ENCODE measurements at regions not wholly inside any gene's neighbourhood (a gene's known extent, or its start where the extent isn't known, plus 50 kb on each side); places are given as distances from the start of the nearest gene placed in this dataset.

DNA sequence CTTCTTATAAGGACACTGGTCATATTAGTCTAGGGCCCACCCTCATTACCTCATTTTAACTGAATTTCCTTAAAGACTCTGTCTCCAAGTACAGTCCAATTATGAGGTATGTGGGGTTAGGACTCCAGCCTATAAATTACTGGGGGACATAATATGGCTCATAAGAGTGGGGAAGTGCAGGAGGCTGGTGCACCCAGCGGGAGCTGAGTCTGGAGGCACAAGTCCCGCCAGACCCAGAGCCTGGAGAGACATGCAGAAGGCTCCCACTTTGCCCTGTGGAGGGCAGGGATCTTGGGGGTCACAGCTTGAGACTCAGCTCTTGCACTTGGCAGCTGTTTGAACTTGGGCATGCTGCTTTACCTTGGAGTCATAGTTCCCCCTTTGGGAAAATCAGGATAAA, 250.4 kb downstream of the RHOU start:
- Histone ChIP-seq H3K36me3 (ENCODE audit: insufficient read depth) (no peaks in the 10 kb centered on the region), H2AFZ (no peak overlapping the region), H3K79me2 (replicated peaks; ENCODE audit: insufficient read depth) (no peaks in the 10 kb centered on the region), H3K4me3 (no peak overlapping the region), H3K9me2 (ENCODE audit: insufficient read depth) (peaks cover 7% of the 10 kb centered on the region; the same call in 1 of the 2 replicates), H3K4me1 (ENCODE audit: insufficient read depth) (no peaks in the 10 kb centered on the region), H3K4me2 (no peak overlapping the region), H3K27me3 (ENCODE audit: insufficient read depth) (no peaks in the 10 kb centered on the region), H4K20me1 (replicated peaks; ENCODE audit: insufficient read depth) (no peaks in the 10 kb centered on the region), H3K27ac (ENCODE audit: low read depth) (no peak overlapping the region), H3F3A (replicated peaks; ENCODE audit: low read depth) (no peaks in the 10 kb centered on the region)
- TF ChIP-seq NANOG (IDR thresholded peaks at IDR 0.05; ENCODE audit: borderline replicate concordance), result no peak
- no peak overlapping the region for H3K27ac Mint-ChIP-seq
- peaks cover 30% of the 10 kb centered on the region for H3K4me1 Mint-ChIP-seq
- DNase-seq (ENCODE audit: low spot score) (no peak), ATAC-seq (no peak)
- no peaks in the 10 kb centered on the region for H3K9me3 Mint-ChIP-seq
- no peaks in the 10 kb centered on the region for H3K36me3 Mint-ChIP-seq (ENCODE audit: low read depth)
- H3K27me3 Mint-ChIP-seq (ENCODE audit: insufficient read depth, low read depth, poor library complexity), result peaks cover 2% of the 10 kb centered on the region
- H3K4me3 Mint-ChIP-seq, result no peak overlapping the region

DNA sequence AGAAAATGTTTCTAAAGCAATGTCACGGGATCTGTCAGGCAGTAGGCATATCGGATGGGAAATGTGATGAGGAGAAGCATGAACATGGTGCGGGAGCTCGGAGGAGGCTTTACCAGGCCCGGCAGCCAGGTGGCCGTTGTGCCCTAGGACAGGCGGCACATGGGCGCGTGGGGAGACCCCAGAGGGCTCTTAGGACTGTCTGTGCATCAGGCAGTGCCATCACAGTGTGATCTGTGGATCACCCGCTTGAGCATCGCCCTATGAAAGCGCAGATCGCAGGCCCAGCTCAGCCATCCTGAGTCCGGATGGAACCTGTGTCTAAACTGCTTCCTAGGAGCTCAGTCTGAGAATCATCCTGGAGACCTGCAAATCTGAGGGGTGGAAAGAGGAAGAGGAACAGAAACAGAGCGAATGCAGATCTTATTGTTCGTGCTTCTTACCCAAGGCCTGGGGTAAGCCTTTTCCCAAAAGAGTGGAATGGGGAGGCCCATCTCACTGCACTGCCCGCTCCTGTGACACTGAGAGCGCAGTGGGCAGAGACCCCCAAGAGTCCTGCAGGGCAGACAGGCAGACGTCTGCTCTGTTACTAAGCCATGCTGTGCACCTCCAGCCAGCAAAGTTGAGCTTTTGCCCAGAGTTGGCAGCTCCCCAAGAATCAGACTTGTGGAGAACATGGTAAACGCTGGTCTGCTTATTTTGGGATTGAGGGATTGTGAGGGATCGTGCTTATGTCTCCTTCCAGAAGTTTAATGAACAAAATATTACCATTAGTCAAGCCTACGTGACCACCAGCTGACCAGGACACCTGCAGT, 251.0 kb downstream of the RHOU start:
- Histone ChIP-seq H3K9me2 (ENCODE audit: insufficient read depth) (peaks cover 7% of the 10 kb centered on the region; the same call in 1 of the 2 replicates), H3F3A (replicated peaks; ENCODE audit: low read depth) (no peaks in the 10 kb centered on the region), H3K27me3 (ENCODE audit: insufficient read depth) (no peaks in the 10 kb centered on the region), H2AFZ (no peak overlapping the region; the same call in 1 of the 2 replicates), H3K4me2 (no peak overlapping the region), H3K79me2 (replicated peaks; ENCODE audit: insufficient read depth) (no peaks in the 10 kb centered on the region), H3K27ac (ENCODE audit: low read depth) (no peak overlapping the region), H3K36me3 (ENCODE audit: insufficient read depth) (no peaks in the 10 kb centered on the region), H3K4me3 (no peak overlapping the region), H4K20me1 (replicated peaks; ENCODE audit: insufficient read depth) (no peaks in the 10 kb centered on the region), H3K4me1 (ENCODE audit: insufficient read depth) (no peaks in the 10 kb centered on the region)
- Mint-ChIP-seq H3K27me3 (ENCODE audit: insufficient read depth, low read depth, poor library complexity) (peaks cover 2% of the 10 kb centered on the region), H3K36me3 (ENCODE audit: low read depth) (no peaks in the 10 kb centered on the region), H3K9me3 (no peaks in the 10 kb centered on the region), H3K27ac (no peak overlapping the region), H3K4me3 (no peak overlapping the region), H3K4me1 (peaks cover 25% of the 10 kb centered on the region)
- ATAC-seq, result peak; percentile 56
- peak; percentile 18 for DNase-seq (ENCODE audit: low spot score)
- TF ChIP-seq EZH2phosphoT487 (IDR thresholded peaks at IDR 0.05; ENCODE audit: unreplicated experiment), result no peak
- TF ChIP-seq JUNB (IDR thresholded peaks at IDR 0.05; ENCODE audit: unreplicated experiment), result no peak
- TF ChIP-seq POLR2AphosphoS5 (IDR thresholded peaks at IDR 0.05; ENCODE audit: low read depth), result no peak
- TF ChIP-seq ZNF114 (CRISPR knock-in tag; IDR thresholded peaks at IDR 0.05), result no peak
- no peak for TF ChIP-seq CREB1 (CRISPR knock-in tag; IDR thresholded peaks at IDR 0.05; ENCODE audit: low read depth)
- TF ChIP-seq, protein P1, sequence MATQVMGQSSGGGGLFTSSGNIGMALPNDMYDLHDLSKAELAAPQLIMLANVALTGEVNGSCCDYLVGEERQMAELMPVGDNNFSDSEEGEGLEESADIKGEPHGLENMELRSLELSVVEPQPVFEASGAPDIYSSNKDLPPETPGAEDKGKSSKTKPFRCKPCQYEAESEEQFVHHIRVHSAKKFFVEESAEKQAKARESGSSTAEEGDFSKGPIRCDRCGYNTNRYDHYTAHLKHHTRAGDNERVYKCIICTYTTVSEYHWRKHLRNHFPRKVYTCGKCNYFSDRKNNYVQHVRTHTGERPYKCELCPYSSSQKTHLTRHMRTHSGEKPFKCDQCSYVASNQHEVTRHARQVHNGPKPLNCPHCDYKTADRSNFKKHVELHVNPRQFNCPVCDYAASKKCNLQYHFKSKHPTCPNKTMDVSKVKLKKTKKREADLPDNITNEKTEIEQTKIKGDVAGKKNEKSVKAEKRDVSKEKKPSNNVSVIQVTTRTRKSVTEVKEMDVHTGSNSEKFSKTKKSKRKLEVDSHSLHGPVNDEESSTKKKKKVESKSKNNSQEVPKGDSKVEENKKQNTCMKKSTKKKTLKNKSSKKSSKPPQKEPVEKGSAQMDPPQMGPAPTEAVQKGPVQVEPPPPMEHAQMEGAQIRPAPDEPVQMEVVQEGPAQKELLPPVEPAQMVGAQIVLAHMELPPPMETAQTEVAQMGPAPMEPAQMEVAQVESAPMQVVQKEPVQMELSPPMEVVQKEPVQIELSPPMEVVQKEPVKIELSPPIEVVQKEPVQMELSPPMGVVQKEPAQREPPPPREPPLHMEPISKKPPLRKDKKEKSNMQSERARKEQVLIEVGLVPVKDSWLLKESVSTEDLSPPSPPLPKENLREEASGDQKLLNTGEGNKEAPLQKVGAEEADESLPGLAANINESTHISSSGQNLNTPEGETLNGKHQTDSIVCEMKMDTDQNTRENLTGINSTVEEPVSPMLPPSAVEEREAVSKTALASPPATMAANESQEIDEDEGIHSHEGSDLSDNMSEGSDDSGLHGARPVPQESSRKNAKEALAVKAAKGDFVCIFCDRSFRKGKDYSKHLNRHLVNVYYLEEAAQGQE (IDR thresholded peaks at IDR 0.05; ENCODE audit: unreplicated experiment), result no peak
- TF ChIP-seq, protein P2, sequence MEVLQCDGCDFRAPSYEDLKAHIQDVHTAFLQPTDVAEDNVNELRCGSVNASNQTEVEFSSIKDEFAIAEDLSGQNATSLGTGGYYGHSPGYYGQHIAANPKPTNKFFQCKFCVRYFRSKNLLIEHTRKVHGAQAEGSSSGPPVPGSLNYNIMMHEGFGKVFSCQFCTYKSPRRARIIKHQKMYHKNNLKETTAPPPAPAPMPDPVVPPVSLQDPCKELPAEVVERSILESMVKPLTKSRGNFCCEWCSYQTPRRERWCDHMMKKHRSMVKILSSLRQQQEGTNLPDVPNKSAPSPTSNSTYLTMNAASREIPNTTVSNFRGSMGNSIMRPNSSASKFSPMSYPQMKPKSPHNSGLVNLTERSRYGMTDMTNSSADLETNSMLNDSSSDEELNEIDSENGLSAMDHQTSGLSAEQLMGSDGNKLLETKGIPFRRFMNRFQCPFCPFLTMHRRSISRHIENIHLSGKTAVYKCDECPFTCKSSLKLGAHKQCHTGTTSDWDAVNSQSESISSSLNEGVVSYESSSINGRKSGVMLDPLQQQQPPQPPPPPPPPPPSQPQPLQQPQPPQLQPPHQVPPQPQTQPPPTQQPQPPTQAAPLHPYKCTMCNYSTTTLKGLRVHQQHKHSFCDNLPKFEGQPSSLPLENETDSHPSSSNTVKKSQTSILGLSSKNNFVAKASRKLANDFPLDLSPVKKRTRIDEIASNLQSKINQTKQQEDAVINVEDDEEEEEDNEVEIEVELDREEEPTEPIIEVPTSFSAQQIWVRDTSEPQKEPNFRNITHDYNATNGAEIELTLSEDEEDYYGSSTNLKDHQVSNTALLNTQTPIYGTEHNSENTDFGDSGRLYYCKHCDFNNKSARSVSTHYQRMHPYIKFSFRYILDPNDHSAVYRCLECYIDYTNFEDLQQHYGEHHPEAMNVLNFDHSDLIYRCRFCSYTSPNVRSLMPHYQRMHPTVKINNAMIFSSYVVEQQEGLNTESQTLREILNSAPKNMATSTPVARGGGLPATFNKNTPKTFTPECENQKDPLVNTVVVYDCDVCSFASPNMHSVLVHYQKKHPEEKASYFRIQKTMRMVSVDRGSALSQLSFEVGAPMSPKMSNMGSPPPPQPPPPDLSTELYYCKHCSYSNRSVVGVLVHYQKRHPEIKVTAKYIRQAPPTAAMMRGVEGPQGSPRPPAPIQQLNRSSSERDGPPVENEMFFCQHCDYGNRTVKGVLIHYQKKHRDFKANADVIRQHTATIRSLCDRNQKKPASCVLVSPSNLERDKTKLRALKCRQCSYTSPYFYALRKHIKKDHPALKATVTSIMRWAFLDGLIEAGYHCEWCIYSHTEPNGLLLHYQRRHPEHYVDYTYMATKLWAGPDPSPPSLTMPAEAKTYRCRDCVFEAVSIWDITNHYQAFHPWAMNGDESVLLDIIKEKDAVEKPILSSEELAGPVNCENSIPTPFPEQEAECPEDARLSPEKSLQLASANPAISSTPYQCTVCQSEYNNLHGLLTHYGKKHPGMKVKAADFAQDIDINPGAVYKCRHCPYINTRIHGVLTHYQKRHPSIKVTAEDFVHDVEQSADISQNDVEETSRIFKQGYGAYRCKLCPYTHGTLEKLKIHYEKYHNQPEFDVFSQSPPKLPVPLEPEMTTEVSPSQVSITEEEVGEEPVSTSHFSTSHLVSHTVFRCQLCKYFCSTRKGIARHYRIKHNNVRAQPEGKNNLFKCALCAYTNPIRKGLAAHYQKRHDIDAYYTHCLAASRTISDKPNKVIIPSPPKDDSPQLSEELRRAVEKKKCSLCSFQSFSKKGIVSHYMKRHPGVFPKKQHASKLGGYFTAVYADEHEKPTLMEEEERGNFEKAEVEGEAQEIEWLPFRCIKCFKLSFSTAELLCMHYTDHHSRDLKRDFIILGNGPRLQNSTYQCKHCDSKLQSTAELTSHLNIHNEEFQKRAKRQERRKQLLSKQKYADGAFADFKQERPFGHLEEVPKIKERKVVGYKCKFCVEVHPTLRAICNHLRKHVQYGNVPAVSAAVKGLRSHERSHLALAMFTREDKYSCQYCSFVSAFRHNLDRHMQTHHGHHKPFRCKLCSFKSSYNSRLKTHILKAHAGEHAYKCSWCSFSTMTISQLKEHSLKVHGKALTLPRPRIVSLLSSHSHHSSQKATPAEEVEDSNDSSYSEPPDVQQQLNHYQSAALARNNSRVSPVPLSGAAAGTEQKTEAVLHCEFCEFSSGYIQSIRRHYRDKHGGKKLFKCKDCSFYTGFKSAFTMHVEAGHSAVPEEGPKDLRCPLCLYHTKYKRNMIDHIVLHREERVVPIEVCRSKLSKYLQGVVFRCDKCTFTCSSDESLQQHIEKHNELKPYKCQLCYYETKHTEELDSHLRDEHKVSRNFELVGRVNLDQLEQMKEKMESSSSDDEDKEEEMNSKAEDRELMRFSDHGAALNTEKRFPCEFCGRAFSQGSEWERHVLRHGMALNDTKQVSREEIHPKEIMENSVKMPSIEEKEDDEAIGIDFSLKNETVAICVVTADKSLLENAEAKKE (CRISPR knock-in tag; IDR thresholded peaks at IDR 0.05), result no peak
- TF ChIP-seq, protein P3, sequence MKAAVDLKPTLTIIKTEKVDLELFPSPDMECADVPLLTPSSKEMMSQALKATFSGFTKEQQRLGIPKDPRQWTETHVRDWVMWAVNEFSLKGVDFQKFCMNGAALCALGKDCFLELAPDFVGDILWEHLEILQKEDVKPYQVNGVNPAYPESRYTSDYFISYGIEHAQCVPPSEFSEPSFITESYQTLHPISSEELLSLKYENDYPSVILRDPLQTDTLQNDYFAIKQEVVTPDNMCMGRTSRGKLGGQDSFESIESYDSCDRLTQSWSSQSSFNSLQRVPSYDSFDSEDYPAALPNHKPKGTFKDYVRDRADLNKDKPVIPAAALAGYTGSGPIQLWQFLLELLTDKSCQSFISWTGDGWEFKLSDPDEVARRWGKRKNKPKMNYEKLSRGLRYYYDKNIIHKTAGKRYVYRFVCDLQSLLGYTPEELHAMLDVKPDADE (IDR thresholded peaks at IDR 0.05), result no peak

Measured in GM23338 (cell line).